ENCODE measurements at regions not wholly inside any gene's neighbourhood (a gene's known extent, or its start where the extent isn't known, plus 50 kb on each side); places are given as distances from the start of the nearest gene placed in this dataset.

DNA sequence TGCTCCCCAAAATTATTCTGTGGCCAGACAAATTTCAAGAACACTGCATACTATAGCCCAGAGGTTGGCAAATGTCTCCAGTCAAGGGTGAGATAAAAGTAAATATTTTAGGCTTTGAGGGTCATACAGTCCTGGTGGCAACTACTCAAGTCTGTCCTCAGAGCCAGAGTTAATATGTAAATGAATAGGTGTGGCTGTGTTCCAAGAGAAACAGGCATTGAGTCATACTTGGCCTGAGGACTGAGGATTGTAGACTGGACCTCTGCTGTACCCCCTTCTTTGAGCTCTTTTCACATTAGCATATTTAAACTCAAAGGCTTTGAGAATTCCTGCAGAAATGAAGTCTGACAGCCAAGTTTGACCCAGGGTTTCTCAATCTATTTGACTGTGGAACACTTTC, 129.2 kb upstream of the PTCH1 start:
- no peak for TF ChIP-seq GABPA (IDR thresholded peaks at IDR 0.05; ENCODE audit: low read depth)
- TF ChIP-seq CTCF (IDR thresholded peaks at IDR 0.05; ENCODE audit: insufficient read depth, low read length): no peak

All from HL-60 (cell line).